ENCODE measurements at regions not wholly inside any gene's neighbourhood (a gene's known extent, or its start where the extent isn't known, plus 50 kb on each side); places are given as distances from the start of the nearest gene placed in this dataset.

DNA sequence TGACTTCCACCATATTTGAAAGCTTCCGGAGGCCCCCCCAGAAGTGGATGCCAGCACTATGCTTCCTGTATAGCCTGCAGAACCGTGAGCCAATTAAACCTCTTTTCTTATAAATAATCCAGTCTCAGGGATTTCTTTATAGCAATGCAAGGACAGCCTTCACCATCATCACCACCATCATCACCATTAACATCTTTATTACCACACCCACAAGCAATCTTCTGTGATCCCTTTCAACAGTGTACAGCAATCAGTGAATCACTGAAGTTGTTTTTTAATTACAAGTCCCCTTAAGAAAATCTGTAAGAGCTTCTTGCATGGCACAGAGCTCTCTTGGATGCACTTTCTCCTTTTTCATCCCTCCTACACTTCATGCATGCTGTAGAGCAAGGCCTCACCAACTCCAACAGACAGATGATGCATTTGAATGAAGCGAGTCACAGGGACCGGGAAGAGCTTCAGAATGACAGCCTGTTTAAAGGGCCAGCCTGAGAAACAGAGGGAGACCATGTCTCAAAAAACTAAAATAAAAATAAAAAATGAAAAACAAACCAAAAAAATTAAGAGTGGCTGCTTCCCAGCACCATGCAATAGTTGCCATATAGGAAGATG, 83.6 kb upstream of the VASH1 start:
- in situ Hi-C loops (cut with HindIII; ENCODE audit: low pct_ligation_motif_present, low sequenced_read_pairs): no loop called here
- H3K36me3 ChIP-seq (replicated peaks): no peaks in the 10 kb centered on the region
- no peak overlapping the region for H3K4me3 ChIP-seq (ENCODE audit: low read depth, low read length)
- no peak for TF ChIP-seq CTCF (IDR thresholded peaks at IDR 0.05; ENCODE audit: low read depth, low read length, missing control alignments)
- no peak overlapping the region for H3K27ac ChIP-seq
- DNase-seq: no peak
- H3K27me3 ChIP-seq (replicated peaks): no peaks in the 10 kb centered on the region

DNA sequence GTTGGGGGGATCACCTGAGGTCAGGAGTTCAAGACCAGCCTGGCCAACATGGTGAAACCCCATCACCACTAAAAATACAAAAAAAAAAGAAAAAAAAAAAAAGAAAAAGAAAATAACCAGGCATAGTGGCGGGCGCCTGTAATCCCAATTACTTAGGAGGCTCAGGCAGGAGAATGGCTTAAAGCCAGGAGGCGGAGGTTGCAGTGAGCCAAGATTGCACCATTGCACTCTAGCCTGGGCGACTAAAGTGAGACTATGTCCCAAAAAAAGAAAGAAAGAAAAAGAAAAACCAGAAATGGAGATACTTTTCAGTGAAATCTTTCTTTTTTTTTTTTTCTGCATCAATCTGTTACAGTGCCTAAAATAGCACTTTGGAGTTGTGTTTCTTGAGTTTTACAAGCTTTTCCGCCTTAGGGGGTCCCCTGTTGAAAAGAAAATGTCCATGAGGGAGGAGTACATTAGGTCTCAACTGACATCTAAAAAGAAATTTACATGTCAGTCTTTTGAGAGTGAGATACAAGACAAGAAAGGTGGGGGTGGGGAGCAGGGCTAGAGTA, 82.9 kb upstream of the VASH1 start:
- no peak overlapping the region for H3K27ac ChIP-seq
- in situ Hi-C loops (cut with HindIII; ENCODE audit: low pct_ligation_motif_present, low sequenced_read_pairs): no loop called here
- no peak for DNase-seq

GRCh38 chr14:76682367-76682766, 78.9 kb upstream of the VASH1 start:
- TF ChIP-seq CTCF (IDR thresholded peaks at IDR 0.05; ENCODE audit: low read depth, low read length, missing control alignments): no peak
- no peak overlapping the region for H3K4me3 ChIP-seq (ENCODE audit: low read depth, low read length)
- no peaks in the 10 kb centered on the region for H3K27me3 ChIP-seq (replicated peaks)
- no peaks in the 10 kb centered on the region for H3K36me3 ChIP-seq (replicated peaks)
- in situ Hi-C loops (cut with HindIII; ENCODE audit: low pct_ligation_motif_present, low sequenced_read_pairs): no loop called here
- no peak overlapping the region for H3K27ac ChIP-seq
- no peak for DNase-seq

More for the DNA sequence above, 82.9 kb upstream of the VASH1 start:
- Histone ChIP-seq H3K27me3 (replicated peaks) (no peaks in the 10 kb centered on the region), H3K4me3 (ENCODE audit: low read depth, low read length) (no peak overlapping the region), H3K36me3 (replicated peaks) (no peaks in the 10 kb centered on the region)
- TF ChIP-seq CTCF (IDR thresholded peaks at IDR 0.05; ENCODE audit: low read depth, low read length, missing control alignments): no peak

- DNase-seq: no peak
- in situ Hi-C loops (cut with HindIII; ENCODE audit: low pct_ligation_motif_present, low sequenced_read_pairs): no loop called here
- no peak for TF ChIP-seq CTCF (IDR thresholded peaks at IDR 0.05; ENCODE audit: low read depth, low read length, missing control alignments)
- H3K36me3 ChIP-seq (replicated peaks): no peaks in the 10 kb centered on the region
- no peak overlapping the region for H3K4me3 ChIP-seq (ENCODE audit: low read depth, low read length)
- no peaks in the 10 kb centered on the region for H3K27me3 ChIP-seq (replicated peaks)
- no peak overlapping the region for H3K27ac ChIP-seq
These were observed 74.6 kb upstream of the VASH1 start for GRCh38 chr14:76686646-76687045.

DNA sequence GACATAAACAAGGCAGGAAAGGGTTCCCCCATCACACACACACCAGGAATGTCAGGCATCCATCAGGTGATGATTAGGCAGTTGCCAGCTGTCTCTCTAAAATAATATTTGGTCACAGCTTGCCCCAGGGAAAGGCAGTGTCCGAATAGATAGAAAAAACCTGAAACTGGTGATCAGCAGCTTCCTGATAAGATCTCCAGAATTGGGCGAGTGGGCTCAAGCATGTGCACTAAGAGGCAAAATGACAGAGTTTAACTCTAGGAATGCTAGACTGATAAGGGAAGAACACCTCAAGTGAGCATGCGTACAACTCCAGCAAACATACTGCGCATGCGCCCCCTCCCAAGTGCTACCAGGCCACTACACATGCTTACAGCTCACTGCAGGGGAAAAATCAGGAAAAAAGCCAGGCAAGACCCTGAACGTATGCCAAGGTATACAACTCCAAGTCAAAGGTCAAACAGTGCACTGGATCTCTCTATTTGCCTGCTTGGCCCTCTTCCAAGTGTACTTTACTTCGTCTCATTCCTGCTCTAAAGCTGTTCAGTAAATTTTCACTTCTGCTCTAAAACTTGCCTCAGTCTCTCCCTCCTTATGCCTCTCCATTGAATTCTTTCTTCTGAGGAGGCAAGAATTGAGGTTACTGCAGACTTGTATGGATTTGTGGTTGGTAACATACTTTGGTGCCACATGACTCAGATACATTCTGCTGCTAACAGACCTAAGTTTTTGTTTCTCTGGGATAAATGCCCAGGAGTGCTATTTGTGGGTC, 73.5 kb upstream of the VASH1 start:
- Histone ChIP-seq H3K4me3 (ENCODE audit: low read depth, low read length) (no peak overlapping the region), H3K36me3 (replicated peaks) (no peaks in the 10 kb centered on the region), H3K27me3 (replicated peaks) (no peaks in the 10 kb centered on the region), H3K27ac (no peak overlapping the region)
- TF ChIP-seq CTCF (IDR thresholded peaks at IDR 0.05; ENCODE audit: low read depth, low read length, missing control alignments): no peak
- in situ Hi-C loops (cut with HindIII; ENCODE audit: low pct_ligation_motif_present, low sequenced_read_pairs): no loop called here
- peak; percentile 16 for DNase-seq
